OCI-LY1 (cell line): ENCODE measurements at regions not wholly inside any gene's neighbourhood (a gene's known extent, or its start where the extent isn't known, plus 50 kb on each side); places are given as distances from the start of the nearest gene placed in this dataset.

ENCODE experiments used
- H2AFZ ChIP-seq: fragments of 200-600 bp; sonication (generic), shearing (Covaris generic); 2 replicates; pipeline ENCODE4 v1.6.0; 2014; ENCODE audit warnings: antibody characterized with exemption, mild to moderate bottlenecking, low read length
- H3F3A ChIP-seq: fragments of 200-600 bp; sonication (generic), shearing (Covaris generic); 2 replicates; pipeline ENCODE4 v1.6.0; 2014; ENCODE audit warnings: mild to moderate bottlenecking, antibody characterized with exemption, low read length, moderate library complexity; ENCODE audit not compliant: insufficient read depth
- H3K27ac ChIP-seq: fragments of 200-600 bp; sonication (generic); 2 replicates; pipeline ENCODE4 v1.5.1; 2014; ENCODE audit warnings: low read length, mixed run types, mild to moderate bottlenecking, low read depth; ENCODE audit not compliant: poor library complexity, severe bottlenecking
- H3K27me3 ChIP-seq: fragments of 200-600 bp; sonication (generic); 2 replicates; pipeline ENCODE4 v1.6.0; 2014; ENCODE audit warnings: antibody characterized with exemption, mild to moderate bottlenecking, low read length, moderate library complexity; ENCODE audit not compliant: insufficient read depth
- H3K36me3 ChIP-seq: fragments of 200-600 bp; sonication (generic); 2 replicates; pipeline ENCODE4 v1.6.1; 2014; ENCODE audit warnings: mild to moderate bottlenecking, antibody characterized with exemption, low read length, moderate library complexity, mixed read lengths; ENCODE audit not compliant: insufficient read depth
- H3K4me1 ChIP-seq: fragments of 200-600 bp; sonication (generic); 2 replicates; pipeline ENCODE4 v1.5.1; 2014; ENCODE audit warnings: mild to moderate bottlenecking, low read length, moderate library complexity; ENCODE audit not compliant: insufficient read depth, severe bottlenecking
- H3K4me2 ChIP-seq: fragments of 200-600 bp; sonication (generic), shearing (Covaris generic); 2 replicates; pipeline ENCODE4 v1.6.1; 2014; ENCODE audit warnings: low read length
- H3K4me3 ChIP-seq: fragments of 200-600 bp; sonication (generic); 2 replicates; pipeline ENCODE4 v1.5.1; 2014; ENCODE audit warnings: low read length, low read depth, mild to moderate bottlenecking, mixed read lengths; ENCODE audit not compliant: poor library complexity, severe bottlenecking
- H3K79me2 ChIP-seq: fragments of 200-600 bp; shearing (Covaris generic); 2 replicates; pipeline ENCODE4 v1.6.1; 2016; ENCODE audit warnings: mixed run types, low read length, mixed read lengths; ENCODE audit not compliant: insufficient read depth
- H3K9ac ChIP-seq: fragments of 200-600 bp; sonication (generic), shearing (Covaris generic); 2 replicates; pipeline ENCODE4 v1.6.1; 2014; ENCODE audit warnings: mild to moderate bottlenecking, low read length, mixed read lengths
- H3K9me2 ChIP-seq: fragments of 200-600 bp; sonication (generic), shearing (Covaris generic); 2 replicates; pipeline ENCODE4 v1.6.1; 2014; ENCODE audit warnings: low read depth, mild to moderate bottlenecking, low read length, mixed read lengths
- H3K9me3 ChIP-seq: fragments of 200-600 bp; shearing (Covaris generic); 2 replicates; pipeline ENCODE4 v1.6.1; 2014; ENCODE audit warnings: low read length, mixed read lengths
- H4K20me1 ChIP-seq: fragments of 200-600 bp; sonication (generic), shearing (Covaris generic); 2 replicates; pipeline ENCODE4 v1.6.0; 2016; ENCODE audit warnings: mild to moderate bottlenecking, low read length; ENCODE audit not compliant: insufficient read depth
- CTCF ChIP-seq: fragments of 200-600 bp; sonication (generic), shearing (Covaris generic); IDR thresholded peaks from 2 replicates; pipeline ENCODE4 v1.5.1; 2017; ENCODE audit warnings: mild to moderate bottlenecking, antibody characterized with exemption, low read length, moderate library complexity, mixed read lengths
- EZH2 ChIP-seq: fragments of 200-600 bp; sonication (generic), shearing (Covaris generic); IDR thresholded peaks from 2 replicates; pipeline ENCODE4 v1.8.0; 2017; ENCODE audit warnings: borderline replicate concordance, mixed run types, mild to moderate bottlenecking, antibody characterized with exemption, low read length, moderate library complexity, mixed read lengths

- Histone ChIP-seq H3K9me3 (no peaks in the 10 kb centered on the region; the same call in 1 of the 2 replicates), H2AFZ (peak overlapping the region; percentile 8; the same call in 1 of the 2 replicates), H3K4me3 (no peak overlapping the region), H3K27me3 (no peaks in the 10 kb centered on the region), H3K36me3 (no peaks in the 10 kb centered on the region), H3K79me2 (no peaks in the 10 kb centered on the region), H3K9ac (no peak overlapping the region), H3K4me2 (no peak overlapping the region), H3K27ac (no peak overlapping the region), H4K20me1 (no peaks in the 10 kb centered on the region), H3K4me1 (peaks cover 19% of the 10 kb centered on the region), H3F3A (no peaks in the 10 kb centered on the region), H3K9me2 (no peaks in the 10 kb centered on the region)
- TF ChIP-seq CTCF = no peak
- TF ChIP-seq EZH2 = no peak
These were observed 310.6 kb upstream of the ZEB2 start for GRCh38 chr2:144830543-144830942.

GRCh38 chr2:144827404-144827803, 307.5 kb upstream of the ZEB2 start:
- no peak overlapping the region for H3K9ac ChIP-seq
- H3K9me3 ChIP-seq = no peaks in the 10 kb centered on the region
- peaks cover 5% of the 10 kb centered on the region for H3K4me1 ChIP-seq
- H3F3A ChIP-seq = no peaks in the 10 kb centered on the region
- no peaks in the 10 kb centered on the region for H4K20me1 ChIP-seq
- no peaks in the 10 kb centered on the region for H3K36me3 ChIP-seq
- no peak overlapping the region for H3K4me3 ChIP-seq
- H3K27me3 ChIP-seq = no peaks in the 10 kb centered on the region
- no peaks in the 10 kb centered on the region for H3K9me2 ChIP-seq
- H3K4me2 ChIP-seq = no peak overlapping the region
- H2AFZ ChIP-seq = no peak overlapping the region
- no peak overlapping the region for H3K27ac ChIP-seq
- no peak for TF ChIP-seq CTCF
- TF ChIP-seq EZH2 = no peak
- no peaks in the 10 kb centered on the region for H3K79me2 ChIP-seq

GRCh38 chr2:144826105-144826504, 306.2 kb upstream of the ZEB2 start:
- Histone ChIP-seq H3K9me3 (peaks cover 4% of the 10 kb centered on the region; the same call in 1 of the 2 replicates), H3K4me1 (peaks cover 5% of the 10 kb centered on the region), H3K9me2 (no peaks in the 10 kb centered on the region), H4K20me1 (no peaks in the 10 kb centered on the region), H3K36me3 (no peaks in the 10 kb centered on the region), H3K27me3 (no peaks in the 10 kb centered on the region), H3K4me2 (no peak overlapping the region), H3K79me2 (no peaks in the 10 kb centered on the region), H3K9ac (no peak overlapping the region), H3K27ac (no peak overlapping the region), H3K4me3 (no peak overlapping the region), H2AFZ (no peak overlapping the region), H3F3A (no peaks in the 10 kb centered on the region)
- no peak for TF ChIP-seq CTCF
- TF ChIP-seq EZH2 = no peak
